Spleen (tissue), 7 donors: ENCODE measurements at regions not wholly inside any gene's neighbourhood (a gene's known extent, or its start where the extent isn't known, plus 50 kb on each side); places are given as distances from the start of the nearest gene placed in this dataset.

Experiments used
- POLR2AphosphoS5 ChIP-seq, 3 donors: sonication (generic); formaldehyde crosslinking; IDR thresholded peaks; one replicate each; pipeline ENCODE4 v1.5.1; 2017; ENCODE audit warnings: antibody characterized with exemption in 3 of 3
- TF ChIP-seq, protein P1 (sequence below), 11 experiments: fragments of 200-600 bp in 7 of 11; fragments of 450-650 bp in 4 of 11; sonication (generic) in 4 of 11; IDR thresholded peaks in 8 of 11; conservative IDR thresholded peaks in 3 of 11; 1 replicate in 7 of 11; 2 replicates in 4 of 11; pipeline versions ENCODE4 v1.4.0 to v1.8.0; 2016 to 2021; ENCODE audit warnings: antibody characterized with exemption in 11 of 11, inconsistent platforms in 4 of 11, mild to moderate bottlenecking in 1 of 11
- donor health status: DM: no; HTN: no; CAD: no; lungs with moderate emphysema.
- donor health status: DM: no; HTN: no; CAD: no.
- donor health status: DM: no; HTN: no; CAD: no.

GRCh38 chrX:63934160-63934559 lies 149.1 kb upstream of the ARHGEF9 start:
- TF ChIP-seq POLR2AphosphoS5 (IDR thresholded peaks at IDR 0.05): no peak
- TF ChIP-seq, protein P1, sequence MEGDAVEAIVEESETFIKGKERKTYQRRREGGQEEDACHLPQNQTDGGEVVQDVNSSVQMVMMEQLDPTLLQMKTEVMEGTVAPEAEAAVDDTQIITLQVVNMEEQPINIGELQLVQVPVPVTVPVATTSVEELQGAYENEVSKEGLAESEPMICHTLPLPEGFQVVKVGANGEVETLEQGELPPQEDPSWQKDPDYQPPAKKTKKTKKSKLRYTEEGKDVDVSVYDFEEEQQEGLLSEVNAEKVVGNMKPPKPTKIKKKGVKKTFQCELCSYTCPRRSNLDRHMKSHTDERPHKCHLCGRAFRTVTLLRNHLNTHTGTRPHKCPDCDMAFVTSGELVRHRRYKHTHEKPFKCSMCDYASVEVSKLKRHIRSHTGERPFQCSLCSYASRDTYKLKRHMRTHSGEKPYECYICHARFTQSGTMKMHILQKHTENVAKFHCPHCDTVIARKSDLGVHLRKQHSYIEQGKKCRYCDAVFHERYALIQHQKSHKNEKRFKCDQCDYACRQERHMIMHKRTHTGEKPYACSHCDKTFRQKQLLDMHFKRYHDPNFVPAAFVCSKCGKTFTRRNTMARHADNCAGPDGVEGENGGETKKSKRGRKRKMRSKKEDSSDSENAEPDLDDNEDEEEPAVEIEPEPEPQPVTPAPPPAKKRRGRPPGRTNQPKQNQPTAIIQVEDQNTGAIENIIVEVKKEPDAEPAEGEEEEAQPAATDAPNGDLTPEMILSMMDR (IDR thresholded peaks at IDR 0.05 in 8 of 11, conservative IDR thresholded peaks at IDR 0.05 in 3 of 11): no peak
